ENCODE measurements at regions not wholly inside any gene's neighbourhood (a gene's known extent, or its start where the extent isn't known, plus 50 kb on each side); places are given as distances from the start of the nearest gene placed in this dataset.
"Not testable (repeated sequence)": the region's sequence is repeated elsewhere in the genome, so short reads cannot be mapped to it uniquely, and the experiment has no call there.

DNA sequence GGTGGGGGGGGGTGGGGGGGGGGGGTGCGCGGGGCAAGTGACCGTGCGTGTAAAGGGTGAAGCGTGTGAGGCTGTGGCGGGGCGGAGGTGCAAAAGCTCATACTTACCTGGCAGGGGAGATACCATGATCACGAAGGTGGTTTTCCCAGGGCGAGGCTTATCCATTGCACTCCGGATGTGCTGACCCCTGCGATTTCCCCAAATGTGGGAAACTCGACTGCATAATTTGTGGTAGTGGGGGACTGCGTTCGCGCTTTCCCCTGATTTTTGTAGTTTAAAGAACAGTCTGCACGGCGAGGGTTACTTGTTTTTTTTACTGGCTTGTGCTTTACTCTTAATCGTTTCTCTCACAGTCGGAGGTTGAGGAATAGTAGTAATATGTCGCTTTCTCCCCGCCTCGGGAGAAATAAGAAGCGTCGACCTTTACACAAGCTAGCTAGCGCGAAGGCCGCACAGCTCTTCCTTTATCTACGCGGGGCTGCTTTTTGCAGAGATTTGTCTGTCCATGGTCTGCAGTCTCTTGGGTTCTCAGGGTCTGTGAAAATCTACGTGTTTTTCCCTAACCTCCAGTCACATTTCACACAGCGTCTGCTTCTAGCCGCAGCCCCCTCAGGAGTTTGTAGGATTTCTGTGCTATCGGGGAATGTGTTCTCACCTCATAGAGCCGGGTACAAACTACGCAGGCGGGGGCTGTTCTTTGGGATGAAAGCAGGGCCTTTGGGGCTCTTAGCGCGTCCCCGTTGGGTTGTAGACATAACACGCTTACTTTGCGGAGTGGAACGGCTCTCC is 148.1 kb upstream of the NOTCH2NLA start:
- H3K9me3 ChIP-seq (replicated peaks in 1 of 2; ENCODE audit: control insufficient read depth in 2 of 2, insufficient read depth in 1 of 2, low read depth in 1 of 2, low read length in 2 of 2); H3K27me3 ChIP-seq (ENCODE audit: control insufficient read depth in 3 of 3, insufficient read depth in 3 of 3, low read depth in 1 of 3, low read length in 3 of 3): not testable (repeated sequence)
- H3K4me3 ChIP-seq (ENCODE audit: low read length in 2 of 2) = peak overlapping the region; percentile 28 to 31

DNA sequence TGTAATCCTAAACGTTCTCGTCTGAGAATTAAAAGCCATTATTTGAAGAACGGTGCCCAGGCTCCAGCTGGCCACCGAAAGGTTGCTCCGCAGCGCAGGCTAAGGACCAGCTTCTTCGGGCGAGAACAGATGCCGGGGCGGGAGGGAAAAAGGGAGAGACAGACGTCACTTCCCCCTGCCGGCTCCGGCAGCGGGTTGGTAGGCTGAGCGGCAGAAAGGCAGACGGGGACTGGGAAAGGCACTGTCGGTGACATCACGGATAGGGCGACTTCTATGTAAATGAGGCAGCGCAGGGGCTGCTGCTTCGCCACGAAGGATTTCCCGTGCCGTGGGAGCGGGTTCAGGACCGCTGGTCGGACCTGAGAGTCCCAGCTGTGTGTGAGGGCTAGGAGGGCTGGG is 147.5 kb upstream of the NOTCH2NLA start:
- not testable (repeated sequence) for H3K23ac ChIP-seq (ENCODE audit: low read depth, low read length, poor library complexity); H2BK15ac ChIP-seq (ENCODE audit: low read length); H4K91ac ChIP-seq (ENCODE audit: low read depth, low read length, poor library complexity); H2BK12ac ChIP-seq (ENCODE audit: low read length); H3K27ac ChIP-seq (replicated peaks; ENCODE audit: low read length); H3K18ac ChIP-seq (ENCODE audit: low read length); H3K27me3 ChIP-seq (ENCODE audit: control insufficient read depth in 3 of 3, insufficient read depth in 3 of 3, low read depth in 1 of 3, low read length in 3 of 3); H2BK5ac ChIP-seq (ENCODE audit: low read length); H3K4me1 ChIP-seq (ENCODE audit: control insufficient read depth in 2 of 2, insufficient read depth in 1 of 2, low read depth in 1 of 2, low read length in 2 of 2); H2BK120ac ChIP-seq (ENCODE audit: low read depth, low read length); H3K4ac ChIP-seq (ENCODE audit: low read length); H3K14ac ChIP-seq (ENCODE audit: low read length); H2AK5ac ChIP-seq (ENCODE audit: low read depth, low read length); H3K4me2 ChIP-seq (ENCODE audit: insufficient read depth, low read length, poor library complexity, severe bottlenecking); H3K36me3 ChIP-seq (replicated peaks in 1 of 2; ENCODE audit: control insufficient read depth in 2 of 2, insufficient read depth in 2 of 2, low read length in 2 of 2); H2AFZ ChIP-seq (ENCODE audit: low read length); H3K9me3 ChIP-seq (replicated peaks in 1 of 2; ENCODE audit: control insufficient read depth in 2 of 2, insufficient read depth in 1 of 2, low read depth in 1 of 2, low read length in 2 of 2); H3K79me1 ChIP-seq (ENCODE audit: low read depth, low read length); H4K8ac ChIP-seq (ENCODE audit: low read depth, low read length); H3K9ac ChIP-seq (ENCODE audit: low read depth, low read length, poor library complexity)
- WGBS, 2 donors (ENCODE audit: extremely low coverage in 2 of 2, insufficient read length in 2 of 2, insufficient replicate concordance in 1 of 2) = no CpG with 5 or more reads among the region's 27 CpGs
- DNase-seq (ENCODE audit: low spot score) = peak; percentile 37
- H3K4me3 ChIP-seq (ENCODE audit: low read length in 2 of 2) = peak overlapping the region in 1 of 2 donors; percentile 34

More for the DNA sequence above, 148.1 kb upstream of the NOTCH2NLA start:
- Histone ChIP-seq H3K27ac (replicated peaks; ENCODE audit: low read length) (peak overlapping the region; percentile 80), H3K4me2 (ENCODE audit: insufficient read depth, low read length, poor library complexity, severe bottlenecking) (peak overlapping the region; percentile 46), H2AFZ (ENCODE audit: low read length) (peak overlapping the region; percentile 67)
- not testable (repeated sequence) for H3K36me3 ChIP-seq (replicated peaks in 1 of 2; ENCODE audit: control insufficient read depth in 2 of 2, insufficient read depth in 2 of 2, low read length in 2 of 2); H3K4ac ChIP-seq (ENCODE audit: low read length); H2BK5ac ChIP-seq (ENCODE audit: low read length); H2BK15ac ChIP-seq (ENCODE audit: low read length); H3K4me1 ChIP-seq (ENCODE audit: control insufficient read depth in 2 of 2, insufficient read depth in 1 of 2, low read depth in 1 of 2, low read length in 2 of 2); H2BK12ac ChIP-seq (ENCODE audit: low read length); H3K14ac ChIP-seq (ENCODE audit: low read length); H2AK5ac ChIP-seq (ENCODE audit: low read depth, low read length); H3K9ac ChIP-seq (ENCODE audit: low read depth, low read length, poor library complexity); H4K8ac ChIP-seq (ENCODE audit: low read depth, low read length); H4K91ac ChIP-seq (ENCODE audit: low read depth, low read length, poor library complexity); H3K18ac ChIP-seq (ENCODE audit: low read length); H2BK120ac ChIP-seq (ENCODE audit: low read depth, low read length); H3K79me1 ChIP-seq (ENCODE audit: low read depth, low read length); H3K23ac ChIP-seq (ENCODE audit: low read depth, low read length, poor library complexity)
- WGBS, 2 donors (ENCODE audit: extremely low coverage in 2 of 2, insufficient read length in 2 of 2, insufficient replicate concordance in 1 of 2) = no CpG with 5 or more reads among the region's 42 CpGs
- DNase-seq (ENCODE audit: low spot score) = peak; percentile 87

DNA sequence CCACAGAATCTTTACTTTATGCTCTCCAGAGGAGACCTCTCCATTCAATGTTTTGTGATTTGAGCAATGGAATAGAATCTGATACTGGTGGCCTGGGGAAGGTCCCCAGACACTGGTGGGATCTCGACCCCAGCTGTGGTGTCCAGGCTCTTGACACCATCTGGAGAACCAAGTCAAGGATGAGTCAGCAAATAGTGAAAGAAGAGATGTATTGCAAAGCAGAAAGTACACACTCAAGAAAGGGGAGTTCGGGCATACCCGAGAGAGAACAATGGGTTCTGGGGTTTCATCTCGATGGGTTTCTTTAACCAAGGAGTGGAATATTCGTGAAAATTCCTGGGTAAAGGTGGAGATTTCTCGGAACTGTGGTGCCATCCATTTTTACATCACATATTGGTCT is 146.3 kb upstream of the NOTCH2NLA start:
- not testable (repeated sequence) for H3K4me2 ChIP-seq (ENCODE audit: insufficient read depth, low read length, poor library complexity, severe bottlenecking); H3K36me3 ChIP-seq (replicated peaks in 1 of 2; ENCODE audit: control insufficient read depth in 2 of 2, insufficient read depth in 2 of 2, low read length in 2 of 2); H2AK5ac ChIP-seq (ENCODE audit: low read depth, low read length); H3K14ac ChIP-seq (ENCODE audit: low read length); H3K27me3 ChIP-seq (ENCODE audit: control insufficient read depth in 3 of 3, insufficient read depth in 3 of 3, low read depth in 1 of 3, low read length in 3 of 3); H3K4me3 ChIP-seq (ENCODE audit: low read length in 2 of 2); H2AFZ ChIP-seq (ENCODE audit: low read length); H2BK5ac ChIP-seq (ENCODE audit: low read length); H2BK15ac ChIP-seq (ENCODE audit: low read length); H3K79me1 ChIP-seq (ENCODE audit: low read depth, low read length); H3K27ac ChIP-seq (replicated peaks; ENCODE audit: low read length); H4K8ac ChIP-seq (ENCODE audit: low read depth, low read length); H3K18ac ChIP-seq (ENCODE audit: low read length); H2BK12ac ChIP-seq (ENCODE audit: low read length); H4K91ac ChIP-seq (ENCODE audit: low read depth, low read length, poor library complexity); H3K4ac ChIP-seq (ENCODE audit: low read length); DNase-seq (ENCODE audit: low spot score); H3K23ac ChIP-seq (ENCODE audit: low read depth, low read length, poor library complexity); H3K9ac ChIP-seq (ENCODE audit: low read depth, low read length, poor library complexity); H3K9me3 ChIP-seq (replicated peaks in 1 of 2; ENCODE audit: control insufficient read depth in 2 of 2, insufficient read depth in 1 of 2, low read depth in 1 of 2, low read length in 2 of 2); H2BK120ac ChIP-seq (ENCODE audit: low read depth, low read length); H3K4me1 ChIP-seq (ENCODE audit: control insufficient read depth in 2 of 2, insufficient read depth in 1 of 2, low read depth in 1 of 2, low read length in 2 of 2)
- no CpG with 5 or more reads among the region's 6 CpGs for WGBS, 2 donors (ENCODE audit: extremely low coverage in 2 of 2, insufficient read length in 2 of 2, insufficient replicate concordance in 1 of 2)

DNA sequence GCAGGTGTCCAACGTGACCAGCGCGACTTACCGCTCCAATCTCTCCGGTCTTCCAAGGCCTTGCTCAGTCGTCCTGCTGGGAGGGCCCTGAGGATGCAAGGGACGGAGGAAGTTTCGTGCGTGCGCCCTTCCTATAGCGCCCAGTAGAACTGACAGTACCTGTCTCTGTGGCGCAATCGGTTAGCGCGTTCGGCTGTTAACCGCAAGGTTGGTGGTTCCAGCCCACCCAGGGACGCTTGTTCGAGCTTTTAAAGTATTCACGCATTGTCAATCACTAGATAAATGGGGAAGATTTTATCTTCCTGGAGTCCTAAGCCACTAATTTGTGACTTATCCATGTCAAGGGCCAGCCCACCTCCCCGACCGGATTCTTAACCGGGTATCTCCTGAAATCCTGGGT is 141.1 kb upstream of the NOTCH2NLA start:
- H3K23ac ChIP-seq (ENCODE audit: low read depth, low read length, poor library complexity); H2BK15ac ChIP-seq (ENCODE audit: low read length); H3K4ac ChIP-seq (ENCODE audit: low read length); H3K14ac ChIP-seq (ENCODE audit: low read length); H3K4me1 ChIP-seq (ENCODE audit: control insufficient read depth in 2 of 2, insufficient read depth in 1 of 2, low read depth in 1 of 2, low read length in 2 of 2); H2BK120ac ChIP-seq (ENCODE audit: low read depth, low read length); H3K27me3 ChIP-seq (ENCODE audit: control insufficient read depth in 3 of 3, insufficient read depth in 3 of 3, low read depth in 1 of 3, low read length in 3 of 3); H2AK5ac ChIP-seq (ENCODE audit: low read depth, low read length); H3K4me2 ChIP-seq (ENCODE audit: insufficient read depth, low read length, poor library complexity, severe bottlenecking); H2BK5ac ChIP-seq (ENCODE audit: low read length); H3K36me3 ChIP-seq (replicated peaks in 1 of 2; ENCODE audit: control insufficient read depth in 2 of 2, insufficient read depth in 2 of 2, low read length in 2 of 2); H4K91ac ChIP-seq (ENCODE audit: low read depth, low read length, poor library complexity); H4K8ac ChIP-seq (ENCODE audit: low read depth, low read length); H3K9me3 ChIP-seq (replicated peaks in 1 of 2; ENCODE audit: control insufficient read depth in 2 of 2, insufficient read depth in 1 of 2, low read depth in 1 of 2, low read length in 2 of 2); H3K79me1 ChIP-seq (ENCODE audit: low read depth, low read length); H3K18ac ChIP-seq (ENCODE audit: low read length); H3K9ac ChIP-seq (ENCODE audit: low read depth, low read length, poor library complexity); H2BK12ac ChIP-seq (ENCODE audit: low read length): not testable (repeated sequence)
- peak overlapping the region; percentile 38 to 73 for H3K4me3 ChIP-seq (ENCODE audit: low read length in 2 of 2)
- peak; percentile 52 for DNase-seq (ENCODE audit: low spot score)
- peak overlapping the region; percentile 51 for H3K27ac ChIP-seq (replicated peaks; ENCODE audit: low read length)
- no CpG with 5 or more reads among the region's 23 CpGs for WGBS, 2 donors (ENCODE audit: extremely low coverage in 2 of 2, insufficient read length in 2 of 2, insufficient replicate concordance in 1 of 2)
- peak overlapping the region; percentile 71 for H2AFZ ChIP-seq (ENCODE audit: low read length)
